ENCODE measurements at regions not wholly inside any gene's neighbourhood (a gene's known extent, or its start where the extent isn't known, plus 50 kb on each side); places are given as distances from the start of the nearest gene placed in this dataset.
"Not testable (repeated sequence)": the region's sequence is repeated elsewhere in the genome, so short reads cannot be mapped to it uniquely, and the experiment has no call there.

- DNase-seq, result peak in 1 of 7 donors; percentile 10
- Histone ChIP-seq H3K4me1 (replicated peaks in 1 of 2) (no peaks in the 10 kb centered on the region), H3K27ac (no peak overlapping the region), H3K27me3 (no peaks in the 10 kb centered on the region), H3K9me3 (replicated peaks in 1 of 3) (no peaks in the 10 kb centered on the region), H3K4me3 (no peak overlapping the region), H3K36me3 (replicated peaks in 1 of 2) (no peaks in the 10 kb centered on the region)
- 52 to 66% (median 61%) methylated on average over 2 of the region's 2 CpGs for WGBS, 4 donors
- TF ChIP-seq CTCF (IDR thresholded peaks at IDR 0.05), result no peak
- no peak for TF ChIP-seq POLR2A (IDR thresholded peaks at IDR 0.05)
- intact Hi-C loops (cut with DNase I), result no loop called here
Observed at GRCh38 chr1:219550201-219550600, 62.7 kb downstream of the ZC3H11B start.

- Histone ChIP-seq H3K4me3 (no peak overlapping the region), H3K4me1 (replicated peaks in 1 of 2) (no peaks in the 10 kb centered on the region), H3K36me3 (replicated peaks in 1 of 2) (no peaks in the 10 kb centered on the region), H3K27me3 (no peaks in the 10 kb centered on the region), H3K27ac (no peak overlapping the region), H3K9me3 (replicated peaks in 1 of 3) (no peaks in the 10 kb centered on the region)
- no peak for TF ChIP-seq CTCF (IDR thresholded peaks at IDR 0.05)
- no peak for DNase-seq
- intact Hi-C loops (cut with DNase I), result no loop called here
Observed at GRCh38 chr1:219549215-219549614, 63.7 kb downstream of the ZC3H11B start.

DNA sequence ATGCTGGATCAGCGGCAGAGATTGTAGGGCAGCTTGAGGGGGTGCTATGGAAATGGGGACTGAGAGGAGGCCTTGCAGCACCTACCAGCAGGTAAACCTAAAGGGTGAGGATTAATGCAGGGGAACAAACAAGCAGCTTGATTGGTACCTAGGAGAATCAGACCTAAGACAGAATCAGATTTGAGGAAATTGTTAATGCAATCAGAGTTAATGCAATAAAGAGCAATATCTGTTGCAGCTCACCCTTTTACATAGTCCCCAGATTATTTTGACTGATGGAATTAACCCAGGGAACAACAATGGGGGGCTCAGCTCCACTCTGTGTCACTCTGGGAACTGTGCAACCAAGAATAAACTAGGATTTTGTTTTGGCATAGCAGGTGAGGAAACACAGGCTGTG is 64.5 kb downstream of the ZC3H11B start:
- no peak for DNase-seq
- Histone ChIP-seq H3K4me3 (no peak overlapping the region), H3K27ac (no peak overlapping the region), H3K36me3 (replicated peaks in 1 of 2) (no peaks in the 10 kb centered on the region), H3K9me3 (replicated peaks in 1 of 3) (no peaks in the 10 kb centered on the region), H3K4me1 (replicated peaks in 1 of 2) (no peaks in the 10 kb centered on the region), H3K27me3 (no peaks in the 10 kb centered on the region)
- intact Hi-C loops (cut with DNase I), result no loop called here
- TF ChIP-seq CTCF (IDR thresholded peaks at IDR 0.05) (no peak), POLR2A (IDR thresholded peaks at IDR 0.05) (no peak)
- WGBS, 4 donors, result 87 to 100% (median 95%) methylated on average over 1 of the region's 1 CpG

- H3K36me3 ChIP-seq (replicated peaks in 1 of 2); H3K27ac ChIP-seq; H3K9me3 ChIP-seq (replicated peaks in 1 of 3); H3K4me3 ChIP-seq; H3K4me1 ChIP-seq (replicated peaks in 1 of 2); H3K27me3 ChIP-seq; intact Hi-C loops (cut with DNase I); DNase-seq: not testable (repeated sequence)
- 95% methylated on average over 16 to 30 of the region's 31 CpGs; no CpG with 5 or more reads in 2 of the 4 donors for WGBS, 4 donors
Observed at GRCh38 chr1:219545756-219546155, 67.1 kb downstream of the ZC3H11B start.

- H3K27me3 ChIP-seq, result no peaks in the 10 kb centered on the region
- TF ChIP-seq CTCF (IDR thresholded peaks at IDR 0.05) (no peak), POLR2A (IDR thresholded peaks at IDR 0.05) (no peak)
- H3K4me3 ChIP-seq, result no peak overlapping the region
- H3K4me1 ChIP-seq (replicated peaks in 1 of 2), result no peaks in the 10 kb centered on the region
- H3K36me3 ChIP-seq (replicated peaks in 1 of 2), result no peaks in the 10 kb centered on the region
- H3K9me3 ChIP-seq (replicated peaks in 1 of 3), result no peaks in the 10 kb centered on the region
- no peak overlapping the region for H3K27ac ChIP-seq
- WGBS, 4 donors, result 60 to 78% (median 67%) methylated on average over 5 of the region's 5 CpGs
- intact Hi-C loops (cut with DNase I), result no loop called here
- no peak for DNase-seq
Observed at GRCh38 chr1:219544163-219544846, 68.6 kb downstream of the ZC3H11B start.

All from adrenal gland (tissue), 9 donors.